HepG2 (cell line): ENCODE measurements at regions not wholly inside any gene's neighbourhood (a gene's known extent, or its start where the extent isn't known, plus 50 kb on each side); places are given as distances from the start of the nearest gene placed in this dataset.

Experiments
- CAMTA2 ChIP-seq: sonication (generic); formaldehyde crosslinking; IDR thresholded peaks from 2 replicates; pipeline ENCODE4 v1.4.0; 2020; ENCODE audit warnings: mild to moderate bottlenecking, missing genetic modification reagents, borderline replicate concordance
- FOXA3 ChIP-seq: IDR thresholded peaks from 2 replicates; pipeline ENCODE4 v1.6.1; 2016; ENCODE audit warnings: missing genetic modification reagents, missing compliant biosample characterization
- HMG20B ChIP-seq: conservative IDR thresholded peaks from 2 replicates; pipeline ENCODE4 v1.6.1; 2016; ENCODE audit warnings: missing genetic modification reagents, missing compliant biosample characterization
- NR2F2 ChIP-seq: IDR thresholded peaks from 2 replicates; pipeline ENCODE4 v1.6.1; 2012; ENCODE audit warnings: low read depth, inconsistent platforms, borderline replicate concordance
- SALL1 ChIP-seq: sonication (generic); formaldehyde crosslinking; IDR thresholded peaks from 2 replicates; pipeline ENCODE4 v1.8.0; 2022; ENCODE audit warnings: mild to moderate bottlenecking, missing genetic modification reagents
- SOX6 ChIP-seq, 2 experiments: fragments of 450-650 bp in 1 of 2; sonication (generic) in 1 of 2; formaldehyde crosslinking in 1 of 2; IDR thresholded peaks; 2 replicates each; pipeline versions ENCODE4 v1.4.0 to v1.6.1; 2017 to 2020; ENCODE audit warnings: antibody characterized with exemption in 1 of 2, mild to moderate bottlenecking in 1 of 2, missing genetic modification reagents in 1 of 2
- TBX3 ChIP-seq: fragments of 450-650 bp; IDR thresholded peaks from 2 replicates; pipeline ENCODE4 v1.6.1; 2017; ENCODE audit warnings: antibody characterized with exemption, mild to moderate bottlenecking, inconsistent platforms, borderline replicate concordance
- TEAD3 ChIP-seq: optimal IDR thresholded peaks from 2 replicates; pipeline ENCODE3; 2016; ENCODE audit warnings: borderline replicate concordance
- TOPORS ChIP-seq: sonication (generic); formaldehyde crosslinking; IDR thresholded peaks from 2 replicates; pipeline ENCODE4 v1.8.0; 2023; ENCODE audit warnings: mild to moderate bottlenecking, missing genetic modification reagents
- ZNF124 ChIP-seq: sonication (generic); formaldehyde crosslinking; IDR thresholded peaks from 2 replicates; pipeline ENCODE4 v1.4.0; 2020; ENCODE audit warnings: missing genetic modification reagents
- ZNF510 ChIP-seq: sonication (generic); formaldehyde crosslinking; IDR thresholded peaks from 2 replicates; pipeline ENCODE4 v1.4.0; 2020; ENCODE audit warnings: low read depth, mild to moderate bottlenecking, missing genetic modification reagents
- ZNF891 ChIP-seq: sonication (generic); formaldehyde crosslinking; IDR thresholded peaks from 2 replicates; pipeline ENCODE4 v1.5.0; 2020; ENCODE audit warnings: mild to moderate bottlenecking, missing genetic modification reagents
- TF ChIP-seq, protein P1 (sequence below): sonication (generic); formaldehyde crosslinking; IDR thresholded peaks from 2 replicates; pipeline ENCODE4 v1.4.0; 2020; ENCODE audit warnings: mild to moderate bottlenecking, missing genetic modification reagents
- TF ChIP-seq, protein P2 (sequence below): sonication (generic); formaldehyde crosslinking; IDR thresholded peaks from 2 replicates; pipeline ENCODE4 v1.5.1; 2020; ENCODE audit warnings: mild to moderate bottlenecking, missing genetic modification reagents, borderline replicate concordance
- TF ChIP-seq, protein P3 (sequence below), 2 experiments: fragments of 450-650 bp in 1 of 2; sonication (generic) in 1 of 2; formaldehyde crosslinking; IDR thresholded peaks; 2 replicates each; pipeline versions ENCODE4 v1.5.0 to v1.8.0; 2020 to 2022; ENCODE audit warnings: mild to moderate bottlenecking in 1 of 2, missing genetic modification reagents in 1 of 2
- TF ChIP-seq, protein P4 (sequence below): sonication (generic); formaldehyde crosslinking; IDR thresholded peaks from 2 replicates; pipeline ENCODE4 v1.4.0; 2020; ENCODE audit warnings: missing genetic modification reagents, mild to moderate bottlenecking, borderline replicate concordance
- TF ChIP-seq, protein P5 (sequence below): sonication (generic); IDR thresholded peaks from 2 replicates; pipeline ENCODE4 v1.6.1; 2016; ENCODE audit warnings: low read depth, borderline replicate concordance

DNA sequence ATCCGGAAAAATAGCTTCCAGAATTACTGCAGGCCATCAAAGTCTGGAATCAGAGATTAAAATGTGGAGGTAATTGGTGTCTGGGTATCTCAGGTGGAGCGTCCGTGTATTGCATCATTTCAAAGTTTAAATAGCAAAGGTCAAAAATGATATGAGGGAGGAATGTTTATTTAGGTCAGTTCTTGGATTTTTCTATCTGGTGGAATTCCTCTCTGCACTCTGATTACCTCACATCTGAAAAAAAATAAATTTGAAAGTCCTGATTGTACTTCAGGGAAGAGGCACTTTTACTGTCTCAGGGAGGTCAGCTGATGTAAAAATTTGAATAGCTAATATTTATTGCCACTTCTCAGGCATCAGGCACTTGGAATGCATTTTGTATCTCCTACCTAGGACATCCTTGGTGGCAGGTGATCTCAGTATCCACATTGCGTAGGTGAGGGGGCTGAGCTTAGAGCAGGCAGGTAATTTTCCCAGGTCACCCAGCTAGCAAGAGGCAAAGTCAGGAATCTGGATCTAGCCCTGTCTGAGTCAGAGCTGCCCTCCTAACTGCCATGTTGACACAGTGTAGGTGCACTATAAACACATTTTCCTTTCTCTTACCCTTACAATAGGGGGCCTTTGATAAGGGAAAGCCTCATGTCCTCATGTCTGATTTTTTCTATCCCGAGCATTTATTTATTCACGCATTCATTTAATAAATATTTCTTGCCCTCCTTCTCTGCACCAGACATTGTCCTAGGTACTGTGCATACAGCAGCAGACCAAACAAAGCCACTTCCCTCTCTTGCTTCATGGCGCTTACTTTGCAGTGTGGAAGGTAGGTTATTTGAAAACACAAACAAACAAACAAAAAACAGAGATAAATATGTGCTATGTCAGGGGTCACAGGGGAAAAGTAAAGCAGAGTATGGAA lies 454.3 kb downstream of the HAPSTR1 start (continued):
- TF ChIP-seq, protein P1, sequence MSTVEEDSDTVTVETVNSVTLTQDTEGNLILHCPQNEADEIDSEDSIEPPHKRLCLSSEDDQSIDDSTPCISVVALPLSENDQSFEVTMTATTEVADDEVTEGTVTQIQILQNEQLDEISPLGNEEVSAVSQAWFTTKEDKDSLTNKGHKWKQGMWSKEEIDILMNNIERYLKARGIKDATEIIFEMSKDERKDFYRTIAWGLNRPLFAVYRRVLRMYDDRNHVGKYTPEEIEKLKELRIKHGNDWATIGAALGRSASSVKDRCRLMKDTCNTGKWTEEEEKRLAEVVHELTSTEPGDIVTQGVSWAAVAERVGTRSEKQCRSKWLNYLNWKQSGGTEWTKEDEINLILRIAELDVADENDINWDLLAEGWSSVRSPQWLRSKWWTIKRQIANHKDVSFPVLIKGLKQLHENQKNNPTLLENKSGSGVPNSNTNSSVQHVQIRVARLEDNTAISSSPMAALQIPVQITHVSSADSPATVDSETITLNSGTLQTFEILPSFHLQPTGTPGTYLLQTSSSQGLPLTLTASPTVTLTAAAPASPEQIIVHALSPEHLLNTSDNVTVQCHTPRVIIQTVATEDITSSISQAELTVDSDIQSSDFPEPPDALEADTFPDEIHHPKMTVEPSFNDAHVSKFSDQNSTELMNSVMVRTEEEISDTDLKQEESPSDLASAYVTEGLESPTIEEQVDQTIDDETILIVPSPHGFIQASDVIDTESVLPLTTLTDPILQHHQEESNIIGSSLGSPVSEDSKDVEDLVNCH (CRISPR knock-in tag) = no peak
- TF ChIP-seq HMG20B (CRISPR knock-in tag) = 0 out of 2 replicates have a peak, but pooled peaks have one; percentile 23
- TF ChIP-seq, protein P2, sequence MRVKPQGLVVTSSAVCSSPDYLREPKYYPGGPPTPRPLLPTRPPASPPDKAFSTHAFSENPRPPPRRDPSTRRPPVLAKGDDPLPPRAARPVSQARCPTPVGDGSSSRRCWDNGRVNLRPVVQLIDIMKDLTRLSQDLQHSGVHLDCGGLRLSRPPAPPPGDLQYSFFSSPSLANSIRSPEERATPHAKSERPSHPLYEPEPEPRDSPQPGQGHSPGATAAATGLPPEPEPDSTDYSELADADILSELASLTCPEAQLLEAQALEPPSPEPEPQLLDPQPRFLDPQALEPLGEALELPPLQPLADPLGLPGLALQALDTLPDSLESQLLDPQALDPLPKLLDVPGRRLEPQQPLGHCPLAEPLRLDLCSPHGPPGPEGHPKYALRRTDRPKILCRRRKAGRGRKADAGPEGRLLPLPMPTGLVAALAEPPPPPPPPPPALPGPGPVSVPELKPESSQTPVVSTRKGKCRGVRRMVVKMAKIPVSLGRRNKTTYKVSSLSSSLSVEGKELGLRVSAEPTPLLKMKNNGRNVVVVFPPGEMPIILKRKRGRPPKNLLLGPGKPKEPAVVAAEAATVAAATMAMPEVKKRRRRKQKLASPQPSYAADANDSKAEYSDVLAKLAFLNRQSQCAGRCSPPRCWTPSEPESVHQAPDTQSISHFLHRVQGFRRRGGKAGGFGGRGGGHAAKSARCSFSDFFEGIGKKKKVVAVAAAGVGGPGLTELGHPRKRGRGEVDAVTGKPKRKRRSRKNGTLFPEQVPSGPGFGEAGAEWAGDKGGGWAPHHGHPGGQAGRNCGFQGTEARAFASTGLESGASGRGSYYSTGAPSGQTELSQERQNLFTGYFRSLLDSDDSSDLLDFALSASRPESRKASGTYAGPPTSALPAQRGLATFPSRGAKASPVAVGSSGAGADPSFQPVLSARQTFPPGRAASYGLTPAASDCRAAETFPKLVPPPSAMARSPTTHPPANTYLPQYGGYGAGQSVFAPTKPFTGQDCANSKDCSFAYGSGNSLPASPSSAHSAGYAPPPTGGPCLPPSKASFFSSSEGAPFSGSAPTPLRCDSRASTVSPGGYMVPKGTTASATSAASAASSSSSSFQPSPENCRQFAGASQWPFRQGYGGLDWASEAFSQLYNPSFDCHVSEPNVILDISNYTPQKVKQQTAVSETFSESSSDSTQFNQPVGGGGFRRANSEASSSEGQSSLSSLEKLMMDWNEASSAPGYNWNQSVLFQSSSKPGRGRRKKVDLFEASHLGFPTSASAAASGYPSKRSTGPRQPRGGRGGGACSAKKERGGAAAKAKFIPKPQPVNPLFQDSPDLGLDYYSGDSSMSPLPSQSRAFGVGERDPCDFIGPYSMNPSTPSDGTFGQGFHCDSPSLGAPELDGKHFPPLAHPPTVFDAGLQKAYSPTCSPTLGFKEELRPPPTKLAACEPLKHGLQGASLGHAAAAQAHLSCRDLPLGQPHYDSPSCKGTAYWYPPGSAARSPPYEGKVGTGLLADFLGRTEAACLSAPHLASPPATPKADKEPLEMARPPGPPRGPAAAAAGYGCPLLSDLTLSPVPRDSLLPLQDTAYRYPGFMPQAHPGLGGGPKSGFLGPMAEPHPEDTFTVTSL (CRISPR knock-in tag) = no peak
- TF ChIP-seq, protein P3, sequence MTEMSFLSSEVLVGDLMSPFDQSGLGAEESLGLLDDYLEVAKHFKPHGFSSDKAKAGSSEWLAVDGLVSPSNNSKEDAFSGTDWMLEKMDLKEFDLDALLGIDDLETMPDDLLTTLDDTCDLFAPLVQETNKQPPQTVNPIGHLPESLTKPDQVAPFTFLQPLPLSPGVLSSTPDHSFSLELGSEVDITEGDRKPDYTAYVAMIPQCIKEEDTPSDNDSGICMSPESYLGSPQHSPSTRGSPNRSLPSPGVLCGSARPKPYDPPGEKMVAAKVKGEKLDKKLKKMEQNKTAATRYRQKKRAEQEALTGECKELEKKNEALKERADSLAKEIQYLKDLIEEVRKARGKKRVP (CRISPR knock-in tag; IDR thresholded peaks at IDR 0.05) = peak; percentile 49 to 90; a peak in 3 of 4 replicates
- 0 out of 2 replicates have a peak, but pooled peaks have one; percentile 13 for TF ChIP-seq NR2F2
- no peak for TF ChIP-seq CAMTA2
- TF ChIP-seq SOX6 (IDR thresholded peaks at IDR 0.05) = no peak
- peak; percentile 31; the same call in 1 of the 2 replicates for TF ChIP-seq SOX6 (CRISPR knock-in tag; IDR thresholded peaks at IDR 0.05)
- TF ChIP-seq ZNF510 (CRISPR knock-in tag) = no peak
- TF ChIP-seq TEAD3 (CRISPR knock-in tag) = peak; percentile 32
- TF ChIP-seq ZNF891 (CRISPR knock-in tag) = no peak
- TF ChIP-seq, protein P4, sequence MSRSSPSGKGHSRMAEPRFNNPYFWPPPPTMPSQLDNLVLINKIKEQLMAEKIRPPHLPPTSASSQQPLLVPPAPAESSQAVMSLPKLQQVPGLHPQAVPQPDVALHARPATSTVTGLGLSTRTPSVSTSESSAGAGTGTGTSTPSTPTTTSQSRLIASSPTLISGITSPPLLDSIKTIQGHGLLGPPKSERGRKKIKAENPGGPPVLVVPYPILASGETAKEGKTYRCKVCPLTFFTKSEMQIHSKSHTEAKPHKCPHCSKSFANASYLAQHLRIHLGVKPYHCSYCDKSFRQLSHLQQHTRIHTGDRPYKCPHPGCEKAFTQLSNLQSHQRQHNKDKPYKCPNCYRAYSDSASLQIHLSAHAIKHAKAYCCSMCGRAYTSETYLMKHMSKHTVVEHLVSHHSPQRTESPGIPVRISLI (CRISPR knock-in tag) = peak; percentile 66; the same call in 1 of the 2 replicates
- TF ChIP-seq SALL1 (CRISPR knock-in tag) = peak; percentile 44; the same call in 1 of the 2 replicates
- no peak for TF ChIP-seq TOPORS (CRISPR knock-in tag)
- TF ChIP-seq, protein P5, sequence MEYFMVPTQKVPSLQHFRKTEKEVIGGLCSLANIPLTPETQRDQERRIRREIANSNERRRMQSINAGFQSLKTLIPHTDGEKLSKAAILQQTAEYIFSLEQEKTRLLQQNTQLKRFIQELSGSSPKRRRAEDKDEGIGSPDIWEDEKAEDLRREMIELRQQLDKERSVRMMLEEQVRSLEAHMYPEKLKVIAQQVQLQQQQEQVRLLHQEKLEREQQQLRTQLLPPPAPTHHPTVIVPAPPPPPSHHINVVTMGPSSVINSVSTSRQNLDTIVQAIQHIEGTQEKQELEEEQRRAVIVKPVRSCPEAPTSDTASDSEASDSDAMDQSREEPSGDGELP = no peak
- peak; percentile 98 for TF ChIP-seq ZNF124 (CRISPR knock-in tag)
- peak; percentile 42; the same call in 1 of the 2 replicates for TF ChIP-seq FOXA3 (CRISPR knock-in tag)
- TF ChIP-seq TBX3 = no peak
